Ovary (tissue), 7 donors: ENCODE measurements at regions not wholly inside any gene's neighbourhood (a gene's known extent, or its start where the extent isn't known, plus 50 kb on each side); places are given as distances from the start of the nearest gene placed in this dataset.

ENCODE experiments used
- DNase-seq, 5 donors: peaks; one replicate each; pipeline ENCODE4 v3.0.0-alpha.2; 2019 to 2020
- H3K27ac ChIP-seq, 2 donors: fragments of 200-600 bp; one replicate each; pipeline versions ENCODE4 v1.5.1 to v1.8.0; 2019 to 2022
- H3K27me3 ChIP-seq: fragments of 200-600 bp; one replicate; pipeline ENCODE4 v1.8.0; 2022
- H3K36me3 ChIP-seq: fragments of 200-600 bp; sonication (generic); one replicate; pipeline ENCODE4 v1.5.1; 2019
- H3K4me1 ChIP-seq: one replicate; pipeline ENCODE4 v1.8.1; 2013; ENCODE audit warnings: mild to moderate bottlenecking, moderate library complexity; ENCODE audit not compliant: insufficient read depth
- H3K4me3 ChIP-seq: fragments of 200-600 bp; sonication (generic); one replicate; pipeline ENCODE4 v1.5.1; 2017
- H3K9me3 ChIP-seq, 2 donors: fragments of 200-600 bp in 1 of 2; sonication (generic) in 1 of 2; one replicate each; pipeline versions ENCODE4 v1.5.1 to v1.8.1; 2013 to 2019; ENCODE audit warnings: mild to moderate bottlenecking in 1 of 2, moderate library complexity in 1 of 2
- CTCF ChIP-seq, 3 donors: fragments of 450-650 bp in 2 of 3; fragments of 200-600 bp in 1 of 3; IDR thresholded peaks; one replicate each; pipeline versions ENCODE4 v1.5.1 to v1.8.0; 2016 to 2022; ENCODE audit warnings: antibody characterized with exemption in 3 of 3, mild to moderate bottlenecking in 1 of 3
- EP300 ChIP-seq: sonication (generic); formaldehyde crosslinking; IDR thresholded peaks from one replicate; pipeline ENCODE4 v1.6.1; 2017; ENCODE audit warnings: antibody characterized with exemption
- POLR2A ChIP-seq: fragments of 450-650 bp; IDR thresholded peaks from one replicate; pipeline ENCODE4 v1.6.1; 2017; ENCODE audit warnings: antibody characterized with exemption, mild to moderate bottlenecking, moderate library complexity
- WGBS, 3 donors: extraction: QIAGEN DNeasy Blood & Tissue Kit in 1 of 3; methylation state at CpG; one replicate each; pipeline versions ENCODE4 v1.1.5 to v1.1.7; 2013 to 2017; 5-methylcytosine and 5-hydroxymethylcytosine counted together
- intact Hi-C, 4 donors: fragments of 100-400 bp; cut with DNase I; formaldehyde crosslinking; loops; one replicate each; pipeline versions ENCODE4 v1.11.0 to v1.15.1; 2022 to 2023
- donor health status: DM: no; HTN: no; CAD: no; lungs with moderate emphysema.
- donor health status: DM: no; HTN: no; CAD: no.
- donor health status: Bipolar disorder and iron deficiency.
- donor health status: DM: no; HTN: no; CAD: no.
- donor health status: DM: yes; HTN: yes; CAD: no.

- H3K9me3 ChIP-seq = no peaks in the 10 kb centered on the region
- TF ChIP-seq CTCF (IDR thresholded peaks at IDR 0.05) (no peak), POLR2A (no peak), EP300 (no peak)
- no peaks in the 10 kb centered on the region for H3K4me1 ChIP-seq
- no peak overlapping the region for H3K27ac ChIP-seq
- no peaks in the 10 kb centered on the region for H3K36me3 ChIP-seq
- no peak for DNase-seq
- 16 to 34% (median 20%) methylated on average over 2 of the region's 2 CpGs for WGBS, 3 donors
- no peak overlapping the region for H3K4me3 ChIP-seq
- intact Hi-C loops = loop anchor here in 1 of 4 donors (10.0 kb wide), 1 partner anchor 1482 kb away; no protein-coding TSS in a partner anchor
- H3K27me3 ChIP-seq = no peaks in the 10 kb centered on the region
Observed at GRCh38 chr5:7036192-7036835, 323.1 kb downstream of the TENT4A start.

GRCh38 chr5:7039074-7039473, 325.8 kb downstream of the TENT4A start:
- Histone ChIP-seq H3K27ac (no peak overlapping the region), H3K4me1 (no peaks in the 10 kb centered on the region), H3K36me3 (no peaks in the 10 kb centered on the region), H3K9me3 (no peaks in the 10 kb centered on the region), H3K4me3 (no peak overlapping the region), H3K27me3 (no peaks in the 10 kb centered on the region)
- WGBS, 3 donors = 79 to 81% (median 81%) methylated on average over 4 of the region's 4 CpGs
- TF ChIP-seq CTCF (IDR thresholded peaks at IDR 0.05) (no peak), POLR2A (no peak), EP300 (no peak)
- DNase-seq = no peak
- intact Hi-C loops = loop anchor here in 1 of 4 donors (10.0 kb wide), 1 partner anchor 1484 kb away; no protein-coding TSS in a partner anchor

GRCh38 chr5:7040111-7040510, 326.9 kb downstream of the TENT4A start:
- no peak for TF ChIP-seq POLR2A
- no peak for TF ChIP-seq EP300
- no peak for TF ChIP-seq CTCF (IDR thresholded peaks at IDR 0.05)
- H3K4me1 ChIP-seq = no peaks in the 10 kb centered on the region
- no peaks in the 10 kb centered on the region for H3K36me3 ChIP-seq
- 82 to 95% (median 86%) methylated on average over 2 of the region's 2 CpGs for WGBS, 3 donors
- no peak for DNase-seq
- no peak overlapping the region for H3K27ac ChIP-seq
- intact Hi-C loops = no loop called here
- no peaks in the 10 kb centered on the region for H3K9me3 ChIP-seq
- no peaks in the 10 kb centered on the region for H3K27me3 ChIP-seq
- H3K4me3 ChIP-seq = no peak overlapping the region

GRCh38 chr5:7043797-7044196, 330.6 kb downstream of the TENT4A start:
- Histone ChIP-seq H3K27ac (no peak overlapping the region), H3K4me1 (no peaks in the 10 kb centered on the region), H3K27me3 (no peaks in the 10 kb centered on the region), H3K36me3 (no peaks in the 10 kb centered on the region), H3K9me3 (no peaks in the 10 kb centered on the region), H3K4me3 (no peak overlapping the region)
- no peak for DNase-seq
- WGBS, 3 donors = 79 to 87% (median 80%) methylated on average over 6 of the region's 6 CpGs
- TF ChIP-seq EP300 = no peak
- no peak for TF ChIP-seq POLR2A
- no peak for TF ChIP-seq CTCF (IDR thresholded peaks at IDR 0.05)
- intact Hi-C loops = no loop called here
